ENCODE measurements at regions not wholly inside any gene's neighbourhood (a gene's known extent, or its start where the extent isn't known, plus 50 kb on each side); places are given as distances from the start of the nearest gene placed in this dataset.
A peak's percentile ranks its signal among the peaks of the same experiment; 100 is the strongest.
"Not testable (repeated sequence)": the region's sequence is repeated elsewhere in the genome, so short reads cannot be mapped to it uniquely, and the experiment has no call there.

DNA sequence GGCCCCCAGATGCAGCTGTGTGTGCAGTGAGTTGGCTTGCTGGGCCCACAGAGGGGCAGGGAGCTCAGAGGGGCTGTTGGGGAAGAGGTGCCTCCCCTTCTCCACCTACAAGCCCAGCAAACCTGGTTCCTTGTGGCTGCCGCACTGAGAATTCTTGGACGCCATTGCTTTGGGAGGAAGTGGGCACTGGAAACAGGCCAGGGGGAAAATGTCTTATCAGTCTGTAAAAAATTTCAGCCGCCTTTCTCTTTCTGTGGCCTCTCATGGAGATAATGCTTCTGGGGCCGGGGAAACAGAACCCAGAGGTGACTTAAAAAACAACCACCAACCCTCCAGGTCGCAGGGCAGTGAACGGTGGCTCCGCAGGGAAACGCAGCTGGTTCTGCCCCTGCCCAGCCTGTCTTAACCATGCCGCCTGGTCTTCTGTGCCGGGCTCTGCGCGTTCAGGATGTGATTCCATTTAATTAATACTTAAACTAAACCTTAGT, 167.7 kb downstream of the LAT start:
- DNase-seq (ENCODE audit: low spot score); in situ Hi-C loops (cut with HindIII; ENCODE audit: low sequenced_read_pairs): not testable (repeated sequence)

DNA sequence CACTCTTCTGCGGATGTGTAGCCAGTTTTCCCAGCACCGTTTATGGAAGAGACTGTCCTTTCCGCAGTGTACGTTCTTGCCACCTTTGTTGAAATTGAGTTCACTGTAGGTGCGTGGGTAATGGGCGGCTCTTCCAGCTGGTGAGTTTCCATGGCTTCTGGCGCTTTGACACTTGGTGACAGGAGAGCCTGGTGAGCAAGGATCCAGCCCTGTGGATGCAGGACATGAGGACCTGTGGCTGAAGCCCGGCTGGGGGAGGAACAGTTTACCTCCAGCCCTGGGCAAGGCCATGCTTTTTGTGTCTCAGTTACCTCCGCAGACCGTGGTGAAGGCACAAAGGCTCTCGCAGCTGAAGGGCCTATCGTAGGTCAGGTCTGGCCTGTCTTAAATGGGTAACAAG, 166.5 kb downstream of the LAT start:
- in situ Hi-C loops (cut with HindIII; ENCODE audit: low sequenced_read_pairs), result no loop called here
- no peak for DNase-seq (ENCODE audit: low spot score)

DNA sequence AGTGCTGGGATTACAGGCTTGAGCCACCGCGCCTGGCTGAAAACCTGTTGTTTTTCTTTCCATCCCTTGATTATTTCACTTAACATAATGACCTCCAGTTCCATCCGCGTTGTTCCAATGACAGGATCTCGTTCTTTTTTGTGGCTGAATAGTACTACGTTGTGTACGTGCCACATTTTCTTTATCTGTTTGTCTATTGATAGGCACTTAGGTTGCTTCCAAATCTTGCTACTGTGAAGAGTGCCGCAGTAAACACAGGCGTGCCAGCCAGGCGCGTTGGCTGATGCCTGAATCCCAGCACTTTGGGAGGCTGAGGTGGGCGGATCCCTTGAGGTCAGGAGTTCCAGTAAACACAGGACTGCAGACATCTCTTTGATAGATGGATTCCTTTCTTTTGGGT, 165.1 kb downstream of the LAT start:
- in situ Hi-C loops (cut with HindIII; ENCODE audit: low sequenced_read_pairs); DNase-seq (ENCODE audit: low spot score): not testable (repeated sequence)

DNA sequence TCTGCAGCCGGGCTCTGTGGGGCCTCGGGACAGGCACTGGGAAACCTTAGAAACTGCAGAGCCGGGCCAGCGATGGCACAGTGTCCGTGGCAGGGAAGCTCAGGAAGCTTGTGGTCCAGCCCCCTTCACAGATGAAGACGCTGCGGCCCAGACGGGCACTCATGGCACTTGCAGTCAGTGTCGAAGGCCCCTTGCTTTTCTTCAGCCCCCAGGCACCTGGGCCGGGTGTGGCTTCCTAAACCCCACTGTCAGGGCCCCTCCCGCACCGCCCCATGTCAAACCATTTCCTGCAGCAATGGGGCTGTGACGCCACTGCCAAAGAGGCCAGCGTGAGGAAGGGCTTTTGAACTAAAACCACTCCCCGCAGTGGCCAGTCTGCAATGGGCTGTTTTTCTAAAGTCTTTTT, 164.0 kb downstream of the LAT start:
- in situ Hi-C loops (cut with HindIII; ENCODE audit: low sequenced_read_pairs), result no loop called here
- no peak for DNase-seq (ENCODE audit: low spot score)

DNA sequence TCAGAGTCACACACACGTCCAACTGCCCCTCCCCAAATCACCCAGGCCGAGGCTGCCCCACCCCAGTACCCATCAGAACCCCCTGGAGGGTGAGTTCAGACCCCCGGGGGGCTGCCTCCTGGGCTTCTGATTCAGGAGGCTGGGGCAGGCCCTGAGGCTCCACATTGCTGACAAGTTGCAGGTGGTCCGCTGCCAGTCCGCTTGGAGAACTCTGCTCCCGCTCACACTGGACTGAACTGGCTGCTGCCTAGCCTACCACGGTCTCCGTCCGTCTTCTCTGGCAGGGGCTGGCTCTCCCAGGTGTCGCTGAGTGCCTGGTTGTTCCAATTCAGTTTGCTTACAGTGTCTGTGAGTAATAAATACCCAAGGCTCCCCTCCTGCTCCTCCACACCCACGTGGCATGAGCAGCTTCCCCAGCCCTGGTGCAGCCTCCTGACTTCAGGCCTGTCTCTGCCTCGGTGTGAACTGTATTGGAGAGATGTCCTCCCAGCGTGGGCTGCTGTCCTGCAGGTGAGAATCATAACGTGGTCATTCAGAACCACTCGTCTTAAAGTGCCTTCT, 163.4 kb downstream of the LAT start:
- in situ Hi-C loops (cut with HindIII; ENCODE audit: low sequenced_read_pairs), result no loop called here
- no peak for DNase-seq (ENCODE audit: low spot score)

DNA sequence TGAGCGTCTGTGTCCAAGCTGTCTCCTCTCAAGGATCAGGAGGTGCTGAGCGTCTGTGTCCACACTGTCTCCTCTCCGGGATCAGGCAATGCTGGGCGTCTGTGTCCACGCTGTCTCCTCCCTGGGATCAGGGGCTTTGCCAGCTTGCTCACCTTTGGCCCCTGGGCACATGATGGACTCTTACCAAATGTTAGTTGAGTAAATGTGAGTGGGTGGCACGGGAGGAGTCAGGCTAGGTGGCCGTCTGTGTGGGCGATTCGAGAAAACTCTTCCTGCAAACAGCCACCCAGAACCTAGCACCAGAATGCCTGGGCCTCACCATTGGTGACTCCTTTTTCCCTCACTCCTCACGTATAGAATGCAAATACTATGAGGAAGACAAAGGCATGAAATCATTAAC, 162.9 kb downstream of the LAT start:
- DNase-seq (ENCODE audit: low spot score); in situ Hi-C loops (cut with HindIII; ENCODE audit: low sequenced_read_pairs): not testable (repeated sequence)

DNA sequence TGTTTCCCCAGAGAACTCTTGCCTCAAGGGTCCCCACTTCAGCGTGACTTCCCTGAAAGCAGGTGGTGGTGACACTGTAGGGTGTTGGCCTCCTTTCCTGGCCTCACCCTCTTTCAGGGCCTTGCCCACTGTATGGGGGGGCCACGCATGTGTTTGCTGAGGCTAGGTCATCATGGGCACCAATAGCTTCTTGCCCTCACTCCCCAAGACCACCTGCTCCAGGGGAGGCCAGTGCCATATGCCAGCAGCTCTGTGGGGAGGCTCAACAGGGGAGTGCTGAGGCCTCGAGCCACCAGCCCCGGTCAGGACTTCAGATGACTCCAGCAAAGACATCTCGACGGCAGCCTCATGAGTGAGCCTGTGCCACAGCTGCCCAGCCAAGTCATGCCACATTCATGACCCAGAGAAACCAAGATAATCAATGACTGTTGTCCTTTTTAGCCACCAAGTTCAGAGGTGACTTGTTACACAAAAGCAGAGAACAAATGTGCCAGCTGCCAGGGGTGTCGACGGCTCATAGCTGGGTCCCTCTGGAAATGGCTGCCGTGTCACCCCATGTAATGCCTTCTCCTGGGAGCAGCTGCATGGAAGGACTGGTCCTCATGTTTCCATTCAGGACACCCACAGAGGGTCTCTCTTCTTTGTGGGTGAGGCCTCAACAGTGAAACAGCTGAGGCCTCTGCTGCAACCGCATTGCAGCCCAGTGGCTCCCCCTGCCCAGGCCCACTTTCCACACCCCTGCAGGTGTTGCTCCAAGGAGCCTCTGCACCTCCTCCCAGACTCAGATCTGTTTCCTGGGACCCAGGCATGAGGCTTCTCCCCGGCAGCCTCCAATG, 162.2 kb downstream of the LAT start:
- in situ Hi-C loops (cut with HindIII; ENCODE audit: low sequenced_read_pairs), result not testable (repeated sequence)

DNA sequence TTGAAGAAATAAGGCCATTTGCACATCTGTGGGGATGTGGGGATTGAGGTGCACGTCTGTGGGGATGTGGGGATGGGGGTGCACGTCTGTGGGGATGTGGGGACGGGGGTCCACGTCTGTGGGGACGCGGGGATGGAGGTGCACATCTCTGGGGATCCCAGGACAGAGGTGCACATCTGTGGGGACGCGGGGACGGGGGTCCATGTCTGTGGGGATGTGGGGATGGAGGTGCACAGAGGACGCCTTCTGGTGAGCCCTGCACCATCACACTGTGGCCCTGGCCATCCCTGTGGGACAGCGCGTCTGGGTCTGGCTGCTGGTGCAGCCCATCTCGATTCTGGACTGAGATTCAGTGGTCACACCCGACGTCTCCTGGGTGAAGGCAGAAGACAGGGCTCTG, 161.4 kb downstream of the LAT start:
- no peak for DNase-seq (ENCODE audit: low spot score)
- in situ Hi-C loops (cut with HindIII; ENCODE audit: low sequenced_read_pairs), result no loop called here

More for the DNA sequence above, 162.2 kb downstream of the LAT start:
- DNase-seq (ENCODE audit: low spot score), result not testable (repeated sequence)

DNA sequence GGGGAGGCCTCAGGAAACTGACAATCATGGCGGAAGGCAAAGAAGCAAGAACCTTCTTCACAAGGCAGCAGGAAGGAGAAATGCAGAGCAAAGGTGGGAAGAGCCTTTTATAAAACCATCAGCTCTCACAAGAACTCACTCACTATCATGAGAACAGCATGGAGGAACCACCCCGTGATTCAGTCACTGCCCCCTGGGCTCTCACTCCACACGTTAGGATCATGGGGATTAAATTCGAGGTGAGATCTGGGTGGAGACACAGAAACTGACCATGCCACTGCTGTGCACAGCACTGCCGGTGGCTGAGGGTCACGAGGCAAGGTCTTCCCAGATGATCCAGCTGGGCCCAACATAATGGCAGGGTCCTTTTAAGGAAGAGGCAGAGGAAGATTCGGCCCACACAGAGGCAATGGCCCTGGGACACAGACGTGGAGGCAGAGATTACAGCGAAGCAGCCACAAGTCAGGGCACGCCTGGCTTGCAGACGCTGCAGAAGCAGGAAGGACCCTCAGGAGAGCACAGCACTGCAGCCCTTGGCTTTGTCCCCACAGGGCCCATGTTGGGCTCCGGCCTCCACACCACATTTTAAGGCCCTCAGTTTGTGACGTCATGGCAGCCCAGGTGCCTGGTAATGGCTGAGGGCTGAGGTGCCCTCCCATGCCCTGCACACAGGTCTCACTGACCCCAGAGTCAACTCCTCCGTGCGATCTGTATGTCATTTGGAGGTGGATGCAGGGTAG, 160.8 kb downstream of the LAT start:
- DNase-seq (ENCODE audit: low spot score); in situ Hi-C loops (cut with HindIII; ENCODE audit: low sequenced_read_pairs): not testable (repeated sequence)

DNA sequence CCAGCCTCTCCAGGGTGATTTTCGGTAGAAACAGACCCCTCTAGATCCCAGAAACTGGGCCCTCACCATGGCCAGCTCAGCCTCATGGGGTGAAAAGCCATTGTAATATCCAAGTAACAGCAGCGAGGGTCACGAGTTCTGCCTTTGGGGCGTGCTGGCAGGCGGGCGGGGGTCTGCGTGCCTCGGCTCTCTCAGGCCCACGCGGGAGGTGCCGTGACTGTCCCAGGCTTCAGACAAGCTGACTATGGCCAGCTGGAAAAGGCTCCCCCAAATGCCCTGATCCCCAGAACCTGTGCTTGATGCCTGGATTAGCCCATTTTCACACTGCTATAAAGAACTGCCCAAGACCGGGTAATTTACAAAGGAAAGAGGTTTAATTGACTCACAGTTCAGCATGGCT, 160.2 kb downstream of the LAT start:
- DNase-seq (ENCODE audit: low spot score); in situ Hi-C loops (cut with HindIII; ENCODE audit: low sequenced_read_pairs): not testable (repeated sequence)

DNA sequence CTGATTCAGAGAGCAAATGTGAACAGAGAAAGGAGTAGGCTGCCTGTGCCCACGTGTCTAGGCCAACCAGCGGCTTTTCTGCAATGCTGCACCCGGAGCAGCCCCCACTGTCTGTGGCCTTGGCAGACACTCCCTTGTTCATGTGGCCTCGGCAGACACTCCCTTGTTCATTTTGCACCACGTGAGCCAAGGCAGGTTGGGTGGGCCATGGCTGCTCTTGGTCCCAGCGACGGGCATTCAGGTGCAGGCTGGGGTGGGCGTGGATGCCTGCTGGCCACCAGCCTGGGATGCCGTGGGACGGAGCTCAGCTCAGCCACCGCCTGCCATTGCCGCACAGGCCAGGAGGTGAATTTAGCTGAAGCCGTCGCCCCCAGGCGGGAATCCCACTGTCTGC, 159.8 kb downstream of the LAT start:
- in situ Hi-C loops (cut with HindIII; ENCODE audit: low sequenced_read_pairs); DNase-seq (ENCODE audit: low spot score): not testable (repeated sequence)

DNA sequence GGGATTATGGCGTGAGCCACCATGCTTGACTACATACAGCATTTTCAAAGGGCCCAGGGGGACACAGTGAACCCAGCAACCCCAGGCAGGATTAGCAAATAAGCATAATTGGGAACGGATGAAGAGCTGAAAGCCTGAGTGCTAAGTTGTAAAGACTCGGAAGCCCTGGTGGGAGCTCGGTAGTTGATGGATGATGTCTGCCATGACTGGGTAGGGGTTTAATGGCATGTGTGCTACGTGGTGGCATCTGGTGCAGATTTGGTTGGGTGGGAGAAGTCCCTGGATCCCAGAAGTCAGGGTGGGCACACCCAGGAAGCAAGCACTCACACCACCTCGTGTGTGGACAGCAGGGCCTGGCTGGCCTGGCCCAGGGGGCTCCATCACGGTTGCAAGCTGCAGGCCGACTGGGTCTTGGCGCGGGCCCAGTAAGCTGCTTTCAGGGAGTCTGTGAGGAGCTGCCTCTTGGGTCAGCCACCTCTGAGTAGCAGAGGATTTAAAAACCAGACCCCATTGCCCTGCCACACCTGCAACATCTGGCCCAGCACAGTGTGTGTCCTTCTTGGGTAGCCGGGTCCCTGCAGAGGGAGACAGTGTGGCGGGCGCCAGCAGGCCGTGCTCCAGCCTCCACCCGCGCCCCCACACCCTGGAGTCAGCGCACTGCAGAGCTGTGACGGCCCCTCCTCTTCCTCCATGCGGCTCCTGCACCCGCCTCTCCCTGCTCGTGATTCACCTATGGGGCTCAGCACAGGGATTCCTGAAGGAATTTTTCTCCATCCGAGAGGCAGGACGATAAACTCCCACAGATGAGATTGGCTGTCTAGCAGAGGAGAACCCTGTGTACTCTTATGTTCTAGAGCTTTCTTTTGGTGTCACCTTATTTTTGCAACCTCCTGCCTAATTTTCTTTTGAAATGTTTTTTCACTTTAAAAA, 159.2 kb downstream of the LAT start:
- DNase-seq (ENCODE audit: low spot score); in situ Hi-C loops (cut with HindIII; ENCODE audit: low sequenced_read_pairs): not testable (repeated sequence)

DNA sequence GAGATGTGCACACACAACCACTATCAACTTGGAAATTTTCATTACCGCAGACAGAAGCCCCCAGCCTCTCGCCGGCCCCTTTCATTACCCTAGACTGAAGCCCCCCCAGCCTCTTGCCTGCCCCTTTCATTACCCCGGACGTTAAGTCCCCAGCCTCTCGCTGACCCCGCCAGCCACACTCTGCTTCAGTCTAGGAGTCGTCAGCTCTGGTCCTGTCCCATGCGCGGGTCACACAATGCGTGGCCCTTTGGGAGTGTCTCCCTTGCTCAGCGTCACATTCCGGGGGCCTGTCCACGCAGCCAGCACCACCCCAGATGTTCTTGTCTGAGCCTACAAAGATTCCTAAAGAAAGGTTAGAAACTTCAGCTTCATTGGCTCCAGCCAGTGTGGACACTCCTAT, 157.7 kb downstream of the LAT start:
- in situ Hi-C loops (cut with HindIII; ENCODE audit: low sequenced_read_pairs); DNase-seq (ENCODE audit: low spot score): not testable (repeated sequence)

DNA sequence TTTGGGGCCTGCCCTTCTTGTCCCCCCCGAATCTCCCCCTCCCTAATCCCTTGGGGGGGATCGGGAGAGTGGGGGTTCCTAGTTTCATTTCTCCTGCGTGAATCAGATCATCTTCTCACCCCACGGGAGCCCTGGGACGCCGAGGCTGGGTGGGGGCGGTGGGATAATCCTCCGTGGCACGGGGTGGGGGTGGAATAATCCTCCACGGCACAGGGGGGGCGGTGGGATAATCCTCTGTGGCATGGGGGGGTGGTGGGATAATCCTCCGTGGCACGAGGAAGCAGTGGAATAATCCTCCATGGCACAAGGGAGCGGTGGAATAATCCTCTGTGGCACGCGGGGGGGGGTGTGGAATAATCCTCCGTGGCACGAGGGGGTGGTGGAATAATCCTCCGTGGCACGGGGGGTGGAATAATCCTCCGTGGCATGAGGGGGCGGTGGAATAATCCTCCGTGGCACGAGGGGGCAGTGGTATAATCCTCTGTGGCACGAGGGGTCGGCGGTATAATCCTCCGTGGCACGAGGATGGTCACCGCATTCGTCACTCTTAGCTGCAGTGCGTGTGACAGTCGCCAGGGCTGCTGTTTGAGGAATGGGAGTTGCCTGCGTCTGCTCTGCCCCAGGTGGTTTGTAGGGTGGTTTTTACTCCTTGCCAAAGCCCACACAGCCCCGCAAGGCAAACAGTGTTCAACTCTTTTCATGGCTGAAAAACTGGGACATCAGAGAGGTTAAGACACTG, 156.9 kb downstream of the LAT start:
- in situ Hi-C loops (cut with HindIII; ENCODE audit: low sequenced_read_pairs), result no loop called here

DNA sequence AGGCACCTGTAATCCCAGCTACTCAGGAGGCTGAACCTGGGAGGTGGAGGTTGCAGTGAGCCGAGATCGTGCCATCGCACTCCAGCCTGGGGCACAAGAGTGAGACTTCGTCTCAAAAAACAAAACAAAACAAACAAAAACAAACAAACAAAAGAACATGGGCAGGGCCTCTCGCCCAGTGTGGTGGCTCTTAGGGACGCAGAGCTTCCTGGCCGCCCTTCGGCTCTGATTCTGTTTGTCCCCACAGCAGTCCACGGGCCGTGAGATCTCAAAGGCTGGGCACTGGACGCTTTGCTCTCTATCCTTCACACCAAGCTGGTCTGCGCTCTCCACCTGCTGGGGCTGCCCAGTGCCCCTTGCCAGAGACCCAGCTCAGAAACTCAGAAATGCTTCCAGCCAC, 156.3 kb downstream of the LAT start:
- DNase-seq (ENCODE audit: low spot score); in situ Hi-C loops (cut with HindIII; ENCODE audit: low sequenced_read_pairs): not testable (repeated sequence)

More for the DNA sequence above, 156.9 kb downstream of the LAT start:
- no peak for DNase-seq (ENCODE audit: low spot score)

DNA sequence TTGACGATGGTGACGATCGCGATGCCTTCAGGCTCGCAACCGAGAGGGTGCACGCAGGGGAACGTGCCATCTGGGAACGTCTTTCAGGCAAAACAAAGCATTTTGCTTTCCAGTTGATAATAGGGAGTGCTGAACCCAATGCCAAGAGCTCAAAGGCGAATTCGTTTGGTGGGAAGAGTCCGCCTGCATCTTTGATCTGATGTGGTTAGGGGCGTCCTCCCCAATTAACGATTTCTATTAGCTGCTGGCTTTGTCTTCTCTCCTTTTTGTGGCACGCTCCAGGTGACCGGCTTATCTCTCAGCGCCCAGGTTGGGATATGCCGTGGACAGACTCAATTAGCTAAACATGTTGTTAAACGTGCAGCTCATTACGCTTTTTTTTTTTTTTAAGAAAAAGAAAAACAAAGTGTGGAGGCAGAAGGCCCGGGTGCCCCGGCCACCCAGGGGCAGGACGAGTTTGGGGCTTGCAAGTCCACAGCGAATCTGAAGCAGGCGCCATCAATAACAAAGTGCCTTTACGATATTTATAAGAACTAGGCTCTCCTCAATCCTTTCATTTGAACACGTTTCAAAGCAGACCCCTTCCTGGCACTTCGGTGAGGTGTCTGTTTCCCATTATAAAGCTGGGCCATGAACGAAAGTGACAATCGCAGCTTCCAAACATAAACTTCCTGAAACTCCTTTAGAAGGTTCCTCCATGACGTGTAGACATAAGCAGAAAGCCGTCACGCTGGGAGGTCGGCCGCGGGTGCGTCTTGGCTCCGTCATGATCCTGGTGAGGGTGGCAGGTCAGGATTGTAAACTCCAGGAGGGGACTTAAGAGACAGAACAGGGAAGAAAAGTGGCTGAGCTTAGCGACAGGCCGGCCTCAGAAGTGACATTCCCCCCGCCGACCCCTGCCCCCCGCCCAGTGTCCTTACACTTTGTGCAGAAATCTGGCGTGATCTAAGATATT, 155.3 kb downstream of the LAT start:
- in situ Hi-C loops (cut with HindIII; ENCODE audit: low sequenced_read_pairs); DNase-seq (ENCODE audit: low spot score): not testable (repeated sequence)

DNA sequence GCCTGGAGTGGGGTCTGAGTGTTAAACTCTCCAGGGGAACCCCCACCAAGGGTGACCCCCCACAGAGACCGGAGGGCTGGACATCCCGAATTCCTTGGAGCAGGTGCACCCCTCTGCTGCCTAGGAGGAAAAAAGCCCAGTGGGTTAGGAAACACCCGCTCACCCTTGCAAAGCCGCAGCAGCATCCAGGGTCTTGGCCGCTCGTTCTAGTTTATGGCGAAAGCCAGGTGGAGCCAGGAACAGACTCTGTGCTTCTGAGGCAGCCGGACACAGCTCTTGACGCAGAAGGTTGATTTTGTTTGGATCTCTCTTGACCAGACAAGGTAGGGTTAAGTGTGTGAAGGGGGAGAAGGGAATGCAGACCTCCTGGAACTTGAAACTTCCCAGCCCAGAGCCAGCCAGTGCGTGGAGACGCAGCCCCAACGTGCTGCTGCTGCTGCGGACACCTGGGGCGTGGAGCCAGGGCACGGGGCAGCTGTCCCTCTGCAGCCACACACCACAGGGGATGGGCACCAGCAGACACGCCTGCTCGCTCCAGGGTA, 154.5 kb downstream of the LAT start:
- DNase-seq (ENCODE audit: low spot score), result peak; percentile 6
- in situ Hi-C loops (cut with HindIII; ENCODE audit: low sequenced_read_pairs), result no loop called here
